ENCODE measurements at regions not wholly inside any gene's neighbourhood (a gene's known extent, or its start where the extent isn't known, plus 50 kb on each side); places are given as distances from the start of the nearest gene placed in this dataset.
A peak's percentile ranks its signal among the peaks of the same experiment; 100 is the strongest.
"Not testable (repeated sequence)": the region's sequence is repeated elsewhere in the genome, so short reads cannot be mapped to it uniquely, and the experiment has no call there.

GRCh38 chr13:25005050-25005497, 90.9 kb upstream of the PABPC3 start:
- peak in 4 of 9 donors; percentile 1 to 21 (median 12) for DNase-seq (ENCODE audit: low read depth in 6 of 9, low spot score in 9 of 9)
- WGBS, result 1% methylated on average over 4 of the region's 5 CpGs

GRCh38 chr13:25007389-25007788, 88.5 kb upstream of the PABPC3 start:
- not testable (repeated sequence) for H3K27me3 ChIP-seq (ENCODE audit: control insufficient read depth in 2 of 2, insufficient read depth in 1 of 2, low read length in 1 of 2); H3K27ac ChIP-seq (ENCODE audit: low read depth in 1 of 2, low read length in 1 of 2); H3K4me1 ChIP-seq (ENCODE audit: control insufficient read depth in 2 of 2, insufficient read depth in 2 of 2, low read length in 2 of 2); H3K4me3 ChIP-seq (ENCODE audit: low read length in 2 of 2); H3K36me3 ChIP-seq (ENCODE audit: control insufficient read depth in 2 of 2, insufficient read depth in 2 of 2, low read length in 1 of 2); H3K9me3 ChIP-seq (ENCODE audit: control insufficient read depth in 2 of 2, insufficient read depth in 1 of 2, low read length in 1 of 2); DNase-seq (ENCODE audit: low read depth in 6 of 9, low spot score in 9 of 9)
- 96% methylated on average over 3 of the region's 3 CpGs for WGBS

More at GRCh38 chr13:25005050-25005497, 90.9 kb upstream of the PABPC3 start:
- H3K36me3 ChIP-seq (ENCODE audit: control insufficient read depth in 2 of 2, insufficient read depth in 2 of 2, low read length in 1 of 2); H3K27me3 ChIP-seq (ENCODE audit: control insufficient read depth in 2 of 2, insufficient read depth in 1 of 2, low read length in 1 of 2); H3K9me3 ChIP-seq (ENCODE audit: control insufficient read depth in 2 of 2, insufficient read depth in 1 of 2, low read length in 1 of 2); H3K27ac ChIP-seq (ENCODE audit: low read depth in 1 of 2, low read length in 1 of 2); H3K4me1 ChIP-seq (ENCODE audit: control insufficient read depth in 2 of 2, insufficient read depth in 2 of 2, low read length in 2 of 2); H3K4me3 ChIP-seq (ENCODE audit: low read length in 2 of 2): not testable (repeated sequence)

- WGBS, result 78% methylated on average over 7 of the region's 7 CpGs
- peaks cover 0 to 25% of the 10 kb centered on the region in 2 donors for H3K27me3 ChIP-seq (ENCODE audit: control insufficient read depth in 2 of 2, insufficient read depth in 1 of 2, low read length in 1 of 2)
- H3K36me3 ChIP-seq (ENCODE audit: control insufficient read depth in 2 of 2, insufficient read depth in 2 of 2, low read length in 1 of 2), result not testable (repeated sequence)
Measured at GRCh38 chr13:25014398-25014973, 81.5 kb upstream of the PABPC3 start.

GRCh38 chr13:25017176-25017575, 78.8 kb upstream of the PABPC3 start:
- H3K36me3 ChIP-seq (ENCODE audit: control insufficient read depth in 2 of 2, insufficient read depth in 2 of 2, low read length in 1 of 2); H3K27ac ChIP-seq (ENCODE audit: low read depth in 1 of 2, low read length in 1 of 2); H3K9me3 ChIP-seq (ENCODE audit: control insufficient read depth in 2 of 2, insufficient read depth in 1 of 2, low read length in 1 of 2); DNase-seq (ENCODE audit: low read depth in 6 of 9, low spot score in 9 of 9); H3K4me3 ChIP-seq (ENCODE audit: low read length in 2 of 2); H3K4me1 ChIP-seq (ENCODE audit: control insufficient read depth in 2 of 2, insufficient read depth in 2 of 2, low read length in 2 of 2): not testable (repeated sequence)
- WGBS, result 91% methylated on average over 17 of the region's 17 CpGs
- H3K27me3 ChIP-seq (ENCODE audit: control insufficient read depth in 2 of 2, insufficient read depth in 1 of 2, low read length in 1 of 2), result peaks cover 6 to 32% of the 10 kb centered on the region in 2 donors

More at GRCh38 chr13:25014398-25014973, 81.5 kb upstream of the PABPC3 start:
- not testable (repeated sequence) for H3K4me3 ChIP-seq (ENCODE audit: low read length in 2 of 2); H3K4me1 ChIP-seq (ENCODE audit: control insufficient read depth in 2 of 2, insufficient read depth in 2 of 2, low read length in 2 of 2); DNase-seq (ENCODE audit: low read depth in 6 of 9, low spot score in 9 of 9); H3K27ac ChIP-seq (ENCODE audit: low read depth in 1 of 2, low read length in 1 of 2); H3K9me3 ChIP-seq (ENCODE audit: control insufficient read depth in 2 of 2, insufficient read depth in 1 of 2, low read length in 1 of 2)

GRCh38 chr13:25017808-25018728, 77.9 kb upstream of the PABPC3 start:
- Histone ChIP-seq H3K27ac (ENCODE audit: low read depth in 1 of 2, low read length in 1 of 2) (peak overlapping the region in 1 of 2 donors; percentile 5), H3K4me3 (ENCODE audit: low read length in 2 of 2) (peak overlapping the region in 1 of 2 donors; percentile 52), H3K27me3 (ENCODE audit: control insufficient read depth in 2 of 2, insufficient read depth in 1 of 2, low read length in 1 of 2) (peaks cover 6 to 32% of the 10 kb centered on the region in 2 donors)
- H3K36me3 ChIP-seq (ENCODE audit: control insufficient read depth in 2 of 2, insufficient read depth in 2 of 2, low read length in 1 of 2); H3K9me3 ChIP-seq (ENCODE audit: control insufficient read depth in 2 of 2, insufficient read depth in 1 of 2, low read length in 1 of 2); H3K4me1 ChIP-seq (ENCODE audit: control insufficient read depth in 2 of 2, insufficient read depth in 2 of 2, low read length in 2 of 2): not testable (repeated sequence)
- peak in 5 of 9 donors; percentile 18 to 50 (median 30) for DNase-seq (ENCODE audit: low read depth in 6 of 9, low spot score in 9 of 9)
- WGBS, result 2% methylated on average over 79 of the region's 79 CpGs

GRCh38 chr13:25018729-25019115, 77.2 kb upstream of the PABPC3 start:
- no peaks in the 10 kb centered on the region for H3K9me3 ChIP-seq (ENCODE audit: control insufficient read depth in 2 of 2, insufficient read depth in 1 of 2, low read length in 1 of 2)
- H3K4me1 ChIP-seq (ENCODE audit: control insufficient read depth in 2 of 2, insufficient read depth in 2 of 2, low read length in 2 of 2), result no peaks in the 10 kb centered on the region
- WGBS, result 7% methylated on average over 24 of the region's 24 CpGs
- H3K27me3 ChIP-seq (ENCODE audit: control insufficient read depth in 2 of 2, insufficient read depth in 1 of 2, low read length in 1 of 2), result peaks cover 6 to 32% of the 10 kb centered on the region in 2 donors
- no peak for DNase-seq (ENCODE audit: low read depth in 6 of 9, low spot score in 9 of 9)
- peak overlapping the region in 1 of 2 donors; percentile 52 for H3K4me3 ChIP-seq (ENCODE audit: low read length in 2 of 2)
- H3K27ac ChIP-seq (ENCODE audit: low read depth in 1 of 2, low read length in 1 of 2), result no peak overlapping the region
- H3K36me3 ChIP-seq (ENCODE audit: control insufficient read depth in 2 of 2, insufficient read depth in 2 of 2, low read length in 1 of 2), result no peaks in the 10 kb centered on the region

- DNase-seq (ENCODE audit: low read depth in 6 of 9, low spot score in 9 of 9); H3K4me3 ChIP-seq (ENCODE audit: low read length in 2 of 2); H3K9me3 ChIP-seq (ENCODE audit: control insufficient read depth in 2 of 2, insufficient read depth in 1 of 2, low read length in 1 of 2); H3K4me1 ChIP-seq (ENCODE audit: control insufficient read depth in 2 of 2, insufficient read depth in 2 of 2, low read length in 2 of 2); H3K36me3 ChIP-seq (ENCODE audit: control insufficient read depth in 2 of 2, insufficient read depth in 2 of 2, low read length in 1 of 2); H3K27ac ChIP-seq (ENCODE audit: low read depth in 1 of 2, low read length in 1 of 2): not testable (repeated sequence)
- peaks cover 6 to 32% of the 10 kb centered on the region in 2 donors for H3K27me3 ChIP-seq (ENCODE audit: control insufficient read depth in 2 of 2, insufficient read depth in 1 of 2, low read length in 1 of 2)
- 96% methylated on average over 16 of the region's 16 CpGs for WGBS
Measured at GRCh38 chr13:25019741-25020140, 76.2 kb upstream of the PABPC3 start.

- H3K9me3 ChIP-seq (ENCODE audit: control insufficient read depth in 2 of 2, insufficient read depth in 1 of 2, low read length in 1 of 2), result no peaks in the 10 kb centered on the region
- no peak for DNase-seq (ENCODE audit: low read depth in 6 of 9, low spot score in 9 of 9)
- no peak overlapping the region for H3K27ac ChIP-seq (ENCODE audit: low read depth in 1 of 2, low read length in 1 of 2)
- 81% methylated on average over 9 of the region's 9 CpGs for WGBS
- H3K4me3 ChIP-seq (ENCODE audit: low read length in 2 of 2), result no peak overlapping the region
- H3K27me3 ChIP-seq (ENCODE audit: control insufficient read depth in 2 of 2, insufficient read depth in 1 of 2, low read length in 1 of 2), result peaks cover 6 to 11% of the 10 kb centered on the region in 2 donors
- no peaks in the 10 kb centered on the region for H3K4me1 ChIP-seq (ENCODE audit: control insufficient read depth in 2 of 2, insufficient read depth in 2 of 2, low read length in 2 of 2)
- H3K36me3 ChIP-seq (ENCODE audit: control insufficient read depth in 2 of 2, insufficient read depth in 2 of 2, low read length in 1 of 2), result no peaks in the 10 kb centered on the region
Measured at GRCh38 chr13:25024175-25024574, 71.8 kb upstream of the PABPC3 start.

GRCh38 chr13:25032160-25032559, 63.8 kb upstream of the PABPC3 start:
- no peaks in the 10 kb centered on the region for H3K4me1 ChIP-seq (ENCODE audit: control insufficient read depth in 2 of 2, insufficient read depth in 2 of 2, low read length in 2 of 2)
- no peak for DNase-seq (ENCODE audit: low read depth in 6 of 9, low spot score in 9 of 9)
- no peak overlapping the region for H3K4me3 ChIP-seq (ENCODE audit: low read length in 2 of 2)
- WGBS, result 84% methylated on average over 9 of the region's 9 CpGs
- H3K27ac ChIP-seq (ENCODE audit: low read depth in 1 of 2, low read length in 1 of 2), result no peak overlapping the region
- H3K9me3 ChIP-seq (ENCODE audit: control insufficient read depth in 2 of 2, insufficient read depth in 1 of 2, low read length in 1 of 2), result no peaks in the 10 kb centered on the region
- no peaks in the 10 kb centered on the region for H3K36me3 ChIP-seq (ENCODE audit: control insufficient read depth in 2 of 2, insufficient read depth in 2 of 2, low read length in 1 of 2)
- peaks cover 0 to 5% of the 10 kb centered on the region in 2 donors for H3K27me3 ChIP-seq (ENCODE audit: control insufficient read depth in 2 of 2, insufficient read depth in 1 of 2, low read length in 1 of 2)

Measured in thymus (tissue), 11 donors.